B cell (primary cell): ENCODE measurements at regions not wholly inside any gene's neighbourhood (a gene's known extent, or its start where the extent isn't known, plus 50 kb on each side); places are given as distances from the start of the nearest gene placed in this dataset.

Source experiments
- ATAC-seq: fragments of 200-7000 bp; cut with Tn5 transposase; one replicate; pipeline ENCODE4 v1.10.0; 2021; ENCODE audit warnings: low read depth, mild to moderate bottlenecking, moderate number of reproducible peaks, moderate library complexity
- CTCF ChIA-PET: fragments of 350-600 bp; sonication (Branson Sonifier 250); formaldehyde crosslinking; loops from one replicate; lab custom pipeline; 2021; ENCODE audit warnings: antibody characterized with exemption, inconsistent platforms; lab: Charles Lee
- POLR2A ChIA-PET: fragments of 350-600 bp; sonication (Branson Sonifier 250); formaldehyde crosslinking; loops from one replicate; lab custom pipeline; 2021; ENCODE audit warnings: antibody characterized with exemption; lab: Charles Lee
- DNase-seq: peaks from one replicate; pipeline ENCODE4 v3.0.0; 2013
- H2AFZ ChIP-seq: 2 replicates; pipeline ENCODE4 v1.6.1; 2012; ENCODE audit warnings: mild to moderate bottlenecking, low read depth, low read length; ENCODE audit not compliant: insufficient read depth, poor library complexity, severe bottlenecking
- H3K27ac ChIP-seq, 2 donors: 1 replicate in 1 of 2; 2 replicates in 1 of 2; pipeline ENCODE4 v1.5.1; 2012 to 2013; ENCODE audit warnings: low read length in 2 of 2, mild to moderate bottlenecking in 2 of 2, moderate library complexity in 1 of 2
- H3K27me3 ChIP-seq, 4 experiments: fragments of 200-600 bp in 1 of 4; sonication (generic) in 1 of 4; replicated peaks in 1 of 4; 1 replicate in 2 of 4; 2 replicates in 2 of 4; pipeline versions ENCODE4 v1.6.1 to v1.7.0; 2013 to 2016; ENCODE audit warnings: low read length in 3 of 4, mild to moderate bottlenecking in 2 of 4, mixed read lengths in 1 of 4, moderate library complexity in 1 of 4; ENCODE audit not compliant: insufficient read depth in 4 of 4, control insufficient read depth in 3 of 4; ENCODE audit errors: control extremely low read depth in 1 of 4
- H3K36me3 ChIP-seq, 2 experiments: replicated peaks in 1 of 2; 1 replicate in 1 of 2; 2 replicates in 1 of 2; pipeline versions ENCODE4 v1.6.1 to v1.7.1; 2013; ENCODE audit warnings: low read length in 1 of 2; ENCODE audit not compliant: insufficient read depth in 2 of 2, control insufficient read depth in 1 of 2; ENCODE audit errors: control extremely low read depth in 1 of 2, extremely low read depth in 1 of 2
- H3K4me1 ChIP-seq, 2 donors: fragments of 200-600 bp in 1 of 2; sonication (generic) in 1 of 2; 1 replicate in 1 of 2; 2 replicates in 1 of 2; pipeline versions ENCODE4 v1.5.1 to v1.6.1; 2013 to 2017; ENCODE audit warnings: low read length in 2 of 2; ENCODE audit not compliant: control insufficient read depth in 2 of 2, insufficient read depth in 2 of 2
- H3K4me2 ChIP-seq: replicated peaks from 2 replicates; pipeline ENCODE3; 2012; ENCODE audit warnings: mild to moderate bottlenecking, low read depth, low read length; ENCODE audit not compliant: poor library complexity, severe bottlenecking
- H3K4me3 ChIP-seq, 5 experiments: fragments of 200-600 bp in 1 of 5; sonication (generic) in 1 of 5; 1 replicate in 3 of 5; 2 replicates in 2 of 5; pipeline versions ENCODE4 v1.5.1 to v1.7.0; 2011 to 2016; ENCODE audit warnings: low read length in 4 of 5, mild to moderate bottlenecking in 4 of 5, low read depth in 2 of 5, control low read depth in 1 of 5, moderate library complexity in 1 of 5; ENCODE audit not compliant: insufficient read depth in 1 of 5; ENCODE audit errors: control extremely low read depth in 1 of 5, extremely low read depth in 1 of 5
- H3K79me2 ChIP-seq: fragments of 200-600 bp; sonication (generic); one replicate; pipeline ENCODE4 v1.6.0; 2016; ENCODE audit warnings: low read length; ENCODE audit not compliant: control insufficient read depth, insufficient read depth
- H3K9ac ChIP-seq: fragments of 200-600 bp; sonication (generic); 2 replicates; pipeline ENCODE4 v1.6.1; 2017; ENCODE audit warnings: mild to moderate bottlenecking, low read length, moderate library complexity
- H3K9me3 ChIP-seq, 3 donors: one replicate each; pipeline versions ENCODE4 v1.6.1 to v1.7.1; 2013; ENCODE audit warnings: low read length in 2 of 3; ENCODE audit not compliant: control insufficient read depth in 2 of 3, insufficient read depth in 1 of 3; ENCODE audit errors: control extremely low read depth in 1 of 3
- H4K20me1 ChIP-seq: 2 replicates; pipeline ENCODE4 v1.6.0; 2012; ENCODE audit warnings: mild to moderate bottlenecking, low read length; ENCODE audit not compliant: insufficient read depth, control insufficient read depth, poor library complexity, severe bottlenecking
- H3K27ac Mint-ChIP-seq: one replicate; pipeline ENCODE4 v1.8.0; 2021; ENCODE audit warnings: mixed read lengths
- H3K27me3 Mint-ChIP-seq: one replicate; pipeline ENCODE4 v1.8.0; 2021; ENCODE audit warnings: mixed read lengths
- H3K4me1 Mint-ChIP-seq: one replicate; pipeline ENCODE4 v1.8.0; 2021; ENCODE audit warnings: mixed read lengths
- H3K4me3 Mint-ChIP-seq: one replicate; pipeline ENCODE4 v1.8.0; 2021; ENCODE audit warnings: mixed read lengths
- H3K9me3 Mint-ChIP-seq: one replicate; pipeline ENCODE4 v1.8.0; 2022; ENCODE audit warnings: mixed read lengths; ENCODE audit not compliant: insufficient read depth
- EZH2 ChIP-seq: IDR thresholded peaks from 2 replicates; pipeline ENCODE4 v1.6.1; 2012; ENCODE audit warnings: borderline replicate concordance, low read depth, mild to moderate bottlenecking, moderate library complexity, low read length; ENCODE audit not compliant: insufficient read depth, poor library complexity, severe bottlenecking
- WGBS: methylation state at CpG from one replicate; pipeline ENCODE4 v1.1.5; 2013; ENCODE audit warnings: missing lambda C conversion rate; ENCODE audit not compliant: insufficient coverage; 5-methylcytosine and 5-hydroxymethylcytosine counted together
- intact Hi-C: fragments of 100-400 bp; cut with micrococcal nuclease; formaldehyde crosslinking; loops from one replicate; pipeline ENCODE4 v1.10.0; 2022
- TF ChIP-seq, protein P1 (sequence below): fragments of 200-600 bp; IDR thresholded peaks from one replicate; pipeline ENCODE4 v1.8.0; 2022; ENCODE audit warnings: antibody characterized with exemption, mild to moderate bottlenecking

DNA sequence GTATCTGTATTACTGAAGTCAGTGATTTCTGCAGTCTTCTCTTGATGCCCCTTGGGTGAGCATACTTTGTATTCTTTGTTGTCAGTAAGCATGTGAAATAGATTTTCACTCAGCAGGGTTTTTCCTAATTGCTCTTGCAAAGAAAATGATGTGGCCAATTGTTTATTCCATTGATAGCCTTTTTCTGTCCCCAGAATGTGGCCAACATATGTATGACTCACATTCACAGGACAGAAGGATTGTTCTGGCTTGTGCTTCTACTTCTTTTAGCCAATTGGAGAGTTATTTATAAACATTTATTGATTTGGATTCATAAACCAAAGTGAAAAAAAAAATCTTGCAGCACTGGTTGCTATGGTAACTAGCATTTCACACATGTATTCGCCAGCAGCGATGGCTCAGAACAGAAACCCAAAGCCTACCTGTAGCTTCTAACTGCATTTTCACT is 54.4 kb upstream of the RBM24 start:
- Histone ChIP-seq H3K27me3 (no peaks in the 10 kb centered on the region), H3K9me3 (no peaks in the 10 kb centered on the region), H4K20me1 (no peaks in the 10 kb centered on the region), H3K27ac (no peak overlapping the region), H3K4me3 (no peak overlapping the region), H3K4me2 (no peak overlapping the region), H3K4me1 (no peaks in the 10 kb centered on the region), H3K36me3 (no peaks in the 10 kb centered on the region), H2AFZ (no peak overlapping the region), H3K9ac (no peak overlapping the region), H3K79me2 (no peaks in the 10 kb centered on the region)
- no peak for TF ChIP-seq EZH2
- TF ChIP-seq, protein P1, sequence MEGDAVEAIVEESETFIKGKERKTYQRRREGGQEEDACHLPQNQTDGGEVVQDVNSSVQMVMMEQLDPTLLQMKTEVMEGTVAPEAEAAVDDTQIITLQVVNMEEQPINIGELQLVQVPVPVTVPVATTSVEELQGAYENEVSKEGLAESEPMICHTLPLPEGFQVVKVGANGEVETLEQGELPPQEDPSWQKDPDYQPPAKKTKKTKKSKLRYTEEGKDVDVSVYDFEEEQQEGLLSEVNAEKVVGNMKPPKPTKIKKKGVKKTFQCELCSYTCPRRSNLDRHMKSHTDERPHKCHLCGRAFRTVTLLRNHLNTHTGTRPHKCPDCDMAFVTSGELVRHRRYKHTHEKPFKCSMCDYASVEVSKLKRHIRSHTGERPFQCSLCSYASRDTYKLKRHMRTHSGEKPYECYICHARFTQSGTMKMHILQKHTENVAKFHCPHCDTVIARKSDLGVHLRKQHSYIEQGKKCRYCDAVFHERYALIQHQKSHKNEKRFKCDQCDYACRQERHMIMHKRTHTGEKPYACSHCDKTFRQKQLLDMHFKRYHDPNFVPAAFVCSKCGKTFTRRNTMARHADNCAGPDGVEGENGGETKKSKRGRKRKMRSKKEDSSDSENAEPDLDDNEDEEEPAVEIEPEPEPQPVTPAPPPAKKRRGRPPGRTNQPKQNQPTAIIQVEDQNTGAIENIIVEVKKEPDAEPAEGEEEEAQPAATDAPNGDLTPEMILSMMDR, result no peak
- Mint-ChIP-seq H3K4me3 (no peak overlapping the region), H3K9me3 (peaks cover 2% of the 10 kb centered on the region), H3K4me1 (no peaks in the 10 kb centered on the region), H3K27me3 (peaks cover under 1% of the 10 kb centered on the region), H3K27ac (no peak overlapping the region)
- ChIA-PET CTCF (no interaction called here), POLR2A (no interaction called here)
- no peak for ATAC-seq
- DNase-seq, result no peak
- 86% methylated on average over 2 of the region's 2 CpGs for WGBS
- intact Hi-C loops, result no loop called here

DNA sequence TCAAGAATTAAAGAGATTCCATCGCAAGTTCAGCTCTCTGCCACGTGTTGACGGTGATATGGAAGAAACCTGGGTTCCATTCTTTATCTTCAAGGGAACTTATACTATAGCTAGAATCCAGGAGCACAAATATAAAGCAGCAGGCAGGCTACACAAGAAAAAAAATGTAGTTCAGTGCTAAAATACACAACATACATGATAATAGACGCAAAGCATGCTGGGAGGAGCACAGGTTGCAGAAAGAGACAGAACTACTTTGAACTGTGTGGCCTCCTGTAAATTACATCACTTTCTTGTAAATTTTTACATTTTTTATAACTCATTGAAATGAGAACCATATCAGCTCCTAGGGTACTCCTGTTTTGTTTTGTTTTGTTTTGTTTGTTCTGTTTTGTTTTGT is 53.8 kb upstream of the RBM24 start:
- Histone ChIP-seq H3K9me3 (no peaks in the 10 kb centered on the region), H3K4me1 (no peaks in the 10 kb centered on the region), H3K27me3 (no peaks in the 10 kb centered on the region), H3K36me3 (no peaks in the 10 kb centered on the region), H3K79me2 (no peaks in the 10 kb centered on the region), H3K4me3 (no peak overlapping the region), H2AFZ (no peak overlapping the region), H4K20me1 (no peaks in the 10 kb centered on the region), H3K4me2 (no peak overlapping the region), H3K9ac (no peak overlapping the region), H3K27ac (no peak overlapping the region)
- H3K4me3 Mint-ChIP-seq, result no peak overlapping the region
- intact Hi-C loops, result no loop called here
- no peak for TF ChIP-seq EZH2
- TF ChIP-seq, protein P1, result no peak
- H3K9me3 Mint-ChIP-seq, result peaks cover 2% of the 10 kb centered on the region
- ChIA-PET CTCF (no interaction called here), POLR2A (no interaction called here)
- no peaks in the 10 kb centered on the region for H3K4me1 Mint-ChIP-seq
- 90% methylated on average over 2 of the region's 4 CpGs for WGBS
- ATAC-seq (no peak), DNase-seq (no peak)
- H3K27ac Mint-ChIP-seq, result no peak overlapping the region
- H3K27me3 Mint-ChIP-seq, result peaks cover 3% of the 10 kb centered on the region
